ENCODE measurements at regions not wholly inside any gene's neighbourhood (a gene's known extent, or its start where the extent isn't known, plus 50 kb on each side); places are given as distances from the start of the nearest gene placed in this dataset.

- TF ChIP-seq EZH2phosphoT487 (conservative IDR thresholded peaks at IDR 0.05; ENCODE audit: low read length) = no peak
- TF ChIP-seq, protein P1, sequence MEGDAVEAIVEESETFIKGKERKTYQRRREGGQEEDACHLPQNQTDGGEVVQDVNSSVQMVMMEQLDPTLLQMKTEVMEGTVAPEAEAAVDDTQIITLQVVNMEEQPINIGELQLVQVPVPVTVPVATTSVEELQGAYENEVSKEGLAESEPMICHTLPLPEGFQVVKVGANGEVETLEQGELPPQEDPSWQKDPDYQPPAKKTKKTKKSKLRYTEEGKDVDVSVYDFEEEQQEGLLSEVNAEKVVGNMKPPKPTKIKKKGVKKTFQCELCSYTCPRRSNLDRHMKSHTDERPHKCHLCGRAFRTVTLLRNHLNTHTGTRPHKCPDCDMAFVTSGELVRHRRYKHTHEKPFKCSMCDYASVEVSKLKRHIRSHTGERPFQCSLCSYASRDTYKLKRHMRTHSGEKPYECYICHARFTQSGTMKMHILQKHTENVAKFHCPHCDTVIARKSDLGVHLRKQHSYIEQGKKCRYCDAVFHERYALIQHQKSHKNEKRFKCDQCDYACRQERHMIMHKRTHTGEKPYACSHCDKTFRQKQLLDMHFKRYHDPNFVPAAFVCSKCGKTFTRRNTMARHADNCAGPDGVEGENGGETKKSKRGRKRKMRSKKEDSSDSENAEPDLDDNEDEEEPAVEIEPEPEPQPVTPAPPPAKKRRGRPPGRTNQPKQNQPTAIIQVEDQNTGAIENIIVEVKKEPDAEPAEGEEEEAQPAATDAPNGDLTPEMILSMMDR (IDR thresholded peaks at IDR 0.05; ENCODE audit: insufficient read depth, low read length, poor library complexity, severe bottlenecking) = no peak
- Histone ChIP-seq H4K20me1 (ENCODE audit: low read depth, low read length) (no peaks in the 10 kb centered on the region), H3K79me2 (ENCODE audit: insufficient read depth, low read length) (no peaks in the 10 kb centered on the region), H3K9ac (ENCODE audit: low read length) (no peak overlapping the region), H3K36me3 (ENCODE audit: low read length) (no peaks in the 10 kb centered on the region), H3K4me2 (ENCODE audit: low read depth, low read length, poor library complexity, severe bottlenecking) (no peak overlapping the region), H3K9me3 (ENCODE audit: insufficient read depth, low read length) (no peaks in the 10 kb centered on the region), H3K9me2 (replicated peaks; ENCODE audit: insufficient read depth, low read length) (no peaks in the 10 kb centered on the region), H3K27me3 (ENCODE audit: low read length) (no peaks in the 10 kb centered on the region), H2AFZ (ENCODE audit: low read depth, low read length, severe bottlenecking) (no peak overlapping the region), H3K4me3 (ENCODE audit: insufficient read depth, low read length, poor library complexity, severe bottlenecking) (no peak overlapping the region), H3F3A (ENCODE audit: insufficient read depth) (no peaks in the 10 kb centered on the region), H3K27ac (ENCODE audit: low read depth, low read length) (no peak overlapping the region)
These were observed 145.5 kb upstream of the RPS6KA2 start for GRCh38 chr6:166772518-166772917.

- Histone ChIP-seq H3K9me3 (ENCODE audit: insufficient read depth, low read length) (no peaks in the 10 kb centered on the region), H3K9ac (ENCODE audit: low read length) (no peak overlapping the region), H3K36me3 (ENCODE audit: low read length) (no peaks in the 10 kb centered on the region), H3K4me3 (ENCODE audit: insufficient read depth, low read length, poor library complexity, severe bottlenecking) (no peak overlapping the region), H3K79me2 (ENCODE audit: insufficient read depth, low read length) (no peaks in the 10 kb centered on the region), H2AFZ (ENCODE audit: low read depth, low read length, severe bottlenecking) (no peak overlapping the region), H3K9me2 (replicated peaks; ENCODE audit: insufficient read depth, low read length) (no peaks in the 10 kb centered on the region), H4K20me1 (ENCODE audit: low read depth, low read length) (no peaks in the 10 kb centered on the region), H3K27ac (ENCODE audit: low read depth, low read length) (no peak overlapping the region), H3K4me2 (ENCODE audit: low read depth, low read length, poor library complexity, severe bottlenecking) (no peak overlapping the region), H3F3A (ENCODE audit: insufficient read depth) (no peaks in the 10 kb centered on the region), H3K27me3 (ENCODE audit: low read length) (no peaks in the 10 kb centered on the region)
- TF ChIP-seq, protein P1 (IDR thresholded peaks at IDR 0.05; ENCODE audit: insufficient read depth, low read length, poor library complexity, severe bottlenecking) = no peak
- no peak for TF ChIP-seq EZH2phosphoT487 (conservative IDR thresholded peaks at IDR 0.05; ENCODE audit: low read length)
These were observed 144.7 kb upstream of the RPS6KA2 start for GRCh38 chr6:166771701-166772100.

DNA sequence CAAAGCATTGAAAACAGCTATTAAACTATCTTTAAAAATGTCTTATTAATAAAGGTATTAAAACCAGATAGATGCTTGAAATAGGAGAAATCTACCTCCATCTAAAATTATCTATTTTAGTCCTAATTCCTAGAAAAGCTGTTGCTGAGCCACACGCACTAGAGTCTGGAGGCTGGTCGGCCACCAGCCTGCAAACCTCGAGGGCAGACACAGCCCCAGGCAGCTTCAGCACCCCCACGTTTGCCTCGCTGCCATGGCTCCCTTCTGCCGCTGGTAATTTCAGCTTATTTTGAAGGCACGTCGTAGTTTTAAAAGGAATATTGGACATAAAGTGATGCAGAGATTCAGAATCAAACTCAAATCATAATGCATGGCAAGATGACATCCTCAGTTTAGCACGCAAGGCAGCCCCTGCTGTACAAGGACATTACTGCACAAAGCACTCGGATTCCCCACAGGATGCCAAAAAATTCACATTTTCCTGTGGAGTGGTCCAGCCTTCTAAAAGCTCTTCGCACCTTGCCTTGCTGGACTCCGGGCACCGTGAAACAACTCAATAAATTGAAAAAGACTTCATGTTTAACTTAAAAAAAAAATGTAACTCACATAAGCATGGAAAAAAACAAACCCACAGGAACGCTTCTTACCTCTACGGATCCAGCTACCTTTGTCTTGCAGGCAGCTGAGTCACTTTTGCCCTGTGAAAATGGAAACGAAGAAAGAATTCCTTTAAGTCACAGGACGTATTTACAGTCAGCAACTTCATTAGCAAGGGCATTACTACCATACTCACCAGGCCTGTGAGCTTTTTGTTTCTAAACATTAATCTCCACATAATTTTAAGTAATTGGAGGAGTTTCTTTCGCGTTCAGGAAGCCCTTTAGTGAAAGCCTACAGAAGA lies 143.4 kb upstream of the RPS6KA2 start:
- Histone ChIP-seq H3K4me3 (ENCODE audit: insufficient read depth, low read length, poor library complexity, severe bottlenecking) (no peak overlapping the region), H3F3A (ENCODE audit: insufficient read depth) (no peaks in the 10 kb centered on the region), H3K9me3 (ENCODE audit: insufficient read depth, low read length) (no peaks in the 10 kb centered on the region), H3K36me3 (ENCODE audit: low read length) (no peaks in the 10 kb centered on the region), H3K27me3 (ENCODE audit: low read length) (no peaks in the 10 kb centered on the region), H3K9me2 (replicated peaks; ENCODE audit: insufficient read depth, low read length) (no peaks in the 10 kb centered on the region), H3K79me2 (ENCODE audit: insufficient read depth, low read length) (no peaks in the 10 kb centered on the region), H3K27ac (ENCODE audit: low read depth, low read length) (no peak overlapping the region), H2AFZ (ENCODE audit: low read depth, low read length, severe bottlenecking) (no peak overlapping the region), H3K4me2 (ENCODE audit: low read depth, low read length, poor library complexity, severe bottlenecking) (no peak overlapping the region), H3K9ac (ENCODE audit: low read length) (no peak overlapping the region), H4K20me1 (ENCODE audit: low read depth, low read length) (no peaks in the 10 kb centered on the region)
- TF ChIP-seq, protein P1 (IDR thresholded peaks at IDR 0.05; ENCODE audit: insufficient read depth, low read length, poor library complexity, severe bottlenecking) = no peak
- TF ChIP-seq EZH2phosphoT487 (conservative IDR thresholded peaks at IDR 0.05; ENCODE audit: low read length) = no peak
